A549 (cell line): ENCODE measurements at regions not wholly inside any gene's neighbourhood (a gene's known extent, or its start where the extent isn't known, plus 50 kb on each side); places are given as distances from the start of the nearest gene placed in this dataset.

Experiments used
- ATAC-seq, 2 experiments: fragments of 200-7000 bp in 1 of 2; fragments of >200 bp in 1 of 2; cut with Nextera tagmentation in 1 of 2; cut with Tn5 transposase in 1 of 2; 3 replicates each; pipeline versions ENCODE4 v1.8.0 to v1.9.1; 2018 to 2020; ENCODE audit warnings: mild to moderate bottlenecking in 1 of 2, moderate library complexity in 1 of 2
- CTCF ChIA-PET: fragments of 300-600 bp; sonication (Branson Sonifier 250); formaldehyde crosslinking; extraction: SDS; loops from one replicate; lab custom pipeline; 2021; ENCODE audit warnings: antibody characterized with exemption, inconsistent platforms; lab: Yijun Ruan, JAX
- POLR2A ChIA-PET: fragments of 350-600 bp; formaldehyde crosslinking; extraction: SDS; loops from one replicate; lab custom pipeline; 2021; ENCODE audit warnings: antibody characterized with exemption, inconsistent platforms; lab: Yijun Ruan, JAX
- DNase-seq, 2 experiments: peaks; one replicate each; pipeline versions ENCODE4 v3.0.0 to v3.0.0-alpha.2; 2011 to 2016; ENCODE audit warnings: low read depth in 1 of 2, low spot score in 1 of 2
- FAIRE-seq: peaks from 2 replicates; lab custom pipeline; 2011; peaks lifted over from hg19 to GRCh38; lab: Jason Lieb, UNC
- H3K27ac ChIP-seq, 2 experiments: fragments of >200 bp; sonication (Bioruptor Twin); formaldehyde crosslinking; 3 replicates each; pipeline ENCODE4 v1.5.1; 2016 to 2017
- H3K4me1 ChIP-seq: fragments of >200 bp; sonication (Bioruptor Twin); formaldehyde crosslinking; 3 replicates; pipeline ENCODE4 v1.6.1; 2016
- H3K4me2 ChIP-seq: fragments of >200 bp; sonication (Bioruptor Twin); formaldehyde crosslinking; 3 replicates; pipeline ENCODE4 v1.6.1; 2016
- H3K4me3 ChIP-seq: fragments of >200 bp; sonication (Bioruptor Twin); formaldehyde crosslinking; 3 replicates; pipeline ENCODE4 v1.5.1; 2016
- H3K9me3 ChIP-seq: fragments of >200 bp; sonication (Bioruptor Twin); formaldehyde crosslinking; 3 replicates; pipeline ENCODE4 v1.6.1; 2016
- CHD2 ChIP-seq: fragments of 150-350 bp; IDR thresholded peaks from 2 replicates; pipeline ENCODE4 v1.6.1; 2014; ENCODE audit warnings: low read length; ENCODE audit not compliant: partially characterized antibody
- EHMT2 ChIP-seq: fragments of 200-600 bp; sonication (generic); IDR thresholded peaks from 2 replicates; pipeline ENCODE4 v1.6.1; 2016; ENCODE audit warnings: antibody characterized with exemption, low read depth, mild to moderate bottlenecking, moderate library complexity
- ESRRA ChIP-seq: fragments of 150-350 bp; IDR thresholded peaks from 2 replicates; pipeline ENCODE4 v1.6.1; 2014; ENCODE audit warnings: mild to moderate bottlenecking, low read length, borderline replicate concordance
- FOSB ChIP-seq: fragments of 250-450 bp; sonication (Bioruptor Pico); IDR thresholded peaks from 2 replicates; pipeline ENCODE4 v1.5.0; 2020; ENCODE audit warnings: mild to moderate bottlenecking, moderate library complexity
- FOSL2 ChIP-seq, 2 experiments: fragments of 450-650 bp in 1 of 2; fragments of >200 bp in 1 of 2; sonication (Bioruptor Twin) in 1 of 2; formaldehyde crosslinking; IDR thresholded peaks; 2 replicates each; pipeline versions ENCODE4 v1.5.0 to v1.6.1; 2016 to 2020; ENCODE audit warnings: mild to moderate bottlenecking in 1 of 2, moderate library complexity in 1 of 2
- FOXS1 ChIP-seq: fragments of 250-450 bp; sonication (Bioruptor Pico); IDR thresholded peaks from 2 replicates; pipeline ENCODE4 v1.5.0; 2020; ENCODE audit warnings: mild to moderate bottlenecking, moderate library complexity
- HOXB13 ChIP-seq: fragments of 250-450 bp; sonication (Bioruptor Pico); IDR thresholded peaks from 2 replicates; pipeline ENCODE4 v1.5.0; 2020; ENCODE audit warnings: low read depth, mild to moderate bottlenecking, moderate library complexity
- HOXB5 ChIP-seq: fragments of 250-450 bp; sonication (Bioruptor Pico); IDR thresholded peaks from 2 replicates; pipeline ENCODE4 v1.5.0; 2020; ENCODE audit warnings: mild to moderate bottlenecking, moderate library complexity
- JUN ChIP-seq, 2 experiments: fragments of >200 bp; sonication (Bioruptor Twin); formaldehyde crosslinking; IDR thresholded peaks; 2 replicates in 1 of 2; 3 replicates in 1 of 2; pipeline ENCODE4 v1.6.1; 2016 to 2017
- JUNB ChIP-seq: fragments of >200 bp; sonication (Bioruptor Twin); formaldehyde crosslinking; IDR thresholded peaks from 2 replicates; pipeline ENCODE4 v1.6.1; 2016
- KDM1A ChIP-seq: fragments of 200-600 bp; sonication (generic); IDR thresholded peaks from 2 replicates; pipeline ENCODE4 v1.6.1; 2016; ENCODE audit warnings: low read depth, mild to moderate bottlenecking
- MAFK ChIP-seq: fragments of 450-650 bp; IDR thresholded peaks from 2 replicates; pipeline ENCODE4 v1.6.1; 2014; ENCODE audit not compliant: partially characterized antibody
- MAX ChIP-seq: IDR thresholded peaks from 2 replicates; pipeline ENCODE4 v1.6.1; 2012
- MAZ ChIP-seq: fragments of 150-350 bp; IDR thresholded peaks from 2 replicates; pipeline ENCODE4 v1.6.1; 2014; ENCODE audit warnings: antibody characterized with exemption, low read depth, low read length, borderline replicate concordance
- NFE2L2 ChIP-seq: fragments of 150-350 bp; conservative IDR thresholded peaks from 2 replicates; pipeline ENCODE4 v1.6.1; 2014; ENCODE audit warnings: low read length
- NPAS2 ChIP-seq: fragments of 250-450 bp; sonication (Bioruptor Pico); IDR thresholded peaks from 2 replicates; pipeline ENCODE4 v1.8.0; 2022; ENCODE audit warnings: mild to moderate bottlenecking, moderate library complexity, borderline replicate concordance
- PHF8 ChIP-seq: fragments of 200-600 bp; sonication (generic); IDR thresholded peaks from 2 replicates; pipeline ENCODE4 v1.6.1; 2016; ENCODE audit warnings: low read depth, mild to moderate bottlenecking, antibody characterized with exemption, moderate library complexity, borderline replicate concordance
- RAD21 ChIP-seq, 2 experiments: fragments of >200 bp in 1 of 2; sonication (Bioruptor Twin) in 1 of 2; formaldehyde crosslinking in 1 of 2; IDR thresholded peaks in 1 of 2; conservative IDR thresholded peaks in 1 of 2; 2 replicates in 1 of 2; 3 replicates in 1 of 2; pipeline ENCODE4 v1.6.1; 2012 to 2018; ENCODE audit warnings: inconsistent platforms in 1 of 2
- RNF2 ChIP-seq: fragments of 200-600 bp; sonication (generic); IDR thresholded peaks from 2 replicates; pipeline ENCODE4 v1.6.1; 2016; ENCODE audit warnings: low read depth, mild to moderate bottlenecking, antibody characterized with exemption, moderate library complexity, borderline replicate concordance
- TP53 ChIP-seq: fragments of 250-450 bp; sonication (Bioruptor Pico); IDR thresholded peaks from 2 replicates; pipeline ENCODE4 v1.5.0; 2021; ENCODE audit warnings: mild to moderate bottlenecking, moderate library complexity
- ZC3H11A ChIP-seq: fragments of 450-650 bp; IDR thresholded peaks from 2 replicates; pipeline ENCODE4 v1.6.1; 2014; ENCODE audit warnings: antibody characterized with exemption, mild to moderate bottlenecking
- ZSCAN20 ChIP-seq: fragments of 250-450 bp; sonication (Bioruptor Pico); IDR thresholded peaks from 2 replicates; pipeline ENCODE4 v1.8.0; 2022; ENCODE audit warnings: mild to moderate bottlenecking, moderate library complexity
- WGBS: methylation state at CpG from one replicate; pipeline ENCODE4 v1.1.6; 2017; ENCODE audit errors: missing lambda C conversion rate; 5-methylcytosine and 5-hydroxymethylcytosine counted together
- TF ChIP-seq, protein P1 (sequence below): fragments of >200 bp; sonication (Bioruptor Twin); formaldehyde crosslinking; IDR thresholded peaks from 3 replicates; pipeline ENCODE4 v1.5.1; 2016
- TF ChIP-seq, protein P2 (sequence below): fragments of 150-350 bp; IDR thresholded peaks from 2 replicates; pipeline ENCODE4 v1.6.1; 2014; ENCODE audit warnings: low read depth, mild to moderate bottlenecking, low read length
- TF ChIP-seq, protein P3 (sequence below): fragments of >200 bp; sonication (Bioruptor Twin); formaldehyde crosslinking; IDR thresholded peaks from 2 replicates; pipeline ENCODE4 v1.6.1; 2016

- TF ChIP-seq MAX (no peak), JUN (IDR thresholded peaks at IDR 0.05) (no peak), NPAS2 (no peak)
These were observed 475.3 kb upstream of the AMOT start (continued) for GRCh38 chrX:113315927-113316326.

- ATAC-seq (no peak), DNase-seq (no peak), FAIRE-seq (no peak)
- CTCF ChIA-PET = no interaction called here
- Histone ChIP-seq H3K27ac (no peak overlapping the region), H3K4me1 (no peaks in the 10 kb centered on the region), H3K4me3 (no peak overlapping the region), H3K9me3 (no peaks in the 10 kb centered on the region), H3K4me2 (no peak overlapping the region)
- WGBS = 16% methylated on average over 1 of the region's 1 CpG
- TF ChIP-seq, protein P1, sequence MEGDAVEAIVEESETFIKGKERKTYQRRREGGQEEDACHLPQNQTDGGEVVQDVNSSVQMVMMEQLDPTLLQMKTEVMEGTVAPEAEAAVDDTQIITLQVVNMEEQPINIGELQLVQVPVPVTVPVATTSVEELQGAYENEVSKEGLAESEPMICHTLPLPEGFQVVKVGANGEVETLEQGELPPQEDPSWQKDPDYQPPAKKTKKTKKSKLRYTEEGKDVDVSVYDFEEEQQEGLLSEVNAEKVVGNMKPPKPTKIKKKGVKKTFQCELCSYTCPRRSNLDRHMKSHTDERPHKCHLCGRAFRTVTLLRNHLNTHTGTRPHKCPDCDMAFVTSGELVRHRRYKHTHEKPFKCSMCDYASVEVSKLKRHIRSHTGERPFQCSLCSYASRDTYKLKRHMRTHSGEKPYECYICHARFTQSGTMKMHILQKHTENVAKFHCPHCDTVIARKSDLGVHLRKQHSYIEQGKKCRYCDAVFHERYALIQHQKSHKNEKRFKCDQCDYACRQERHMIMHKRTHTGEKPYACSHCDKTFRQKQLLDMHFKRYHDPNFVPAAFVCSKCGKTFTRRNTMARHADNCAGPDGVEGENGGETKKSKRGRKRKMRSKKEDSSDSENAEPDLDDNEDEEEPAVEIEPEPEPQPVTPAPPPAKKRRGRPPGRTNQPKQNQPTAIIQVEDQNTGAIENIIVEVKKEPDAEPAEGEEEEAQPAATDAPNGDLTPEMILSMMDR = no peak
- no peak for TF ChIP-seq RNF2
- no peak for TF ChIP-seq ZSCAN20 (CRISPR knock-in tag)
- no peak for TF ChIP-seq HOXB5 (CRISPR knock-in tag)
- no peak for TF ChIP-seq ZC3H11A
- TF ChIP-seq, protein P2, sequence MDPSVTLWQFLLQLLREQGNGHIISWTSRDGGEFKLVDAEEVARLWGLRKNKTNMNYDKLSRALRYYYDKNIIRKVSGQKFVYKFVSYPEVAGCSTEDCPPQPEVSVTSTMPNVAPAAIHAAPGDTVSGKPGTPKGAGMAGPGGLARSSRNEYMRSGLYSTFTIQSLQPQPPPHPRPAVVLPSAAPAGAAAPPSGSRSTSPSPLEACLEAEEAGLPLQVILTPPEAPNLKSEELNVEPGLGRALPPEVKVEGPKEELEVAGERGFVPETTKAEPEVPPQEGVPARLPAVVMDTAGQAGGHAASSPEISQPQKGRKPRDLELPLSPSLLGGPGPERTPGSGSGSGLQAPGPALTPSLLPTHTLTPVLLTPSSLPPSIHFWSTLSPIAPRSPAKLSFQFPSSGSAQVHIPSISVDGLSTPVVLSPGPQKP = no peak
- TF ChIP-seq, all 56 proteins: peak for 0
- POLR2A ChIA-PET = no interaction called here
These were observed 464.9 kb upstream of the AMOT start for GRCh38 chrX:113305496-113305895.

DNA sequence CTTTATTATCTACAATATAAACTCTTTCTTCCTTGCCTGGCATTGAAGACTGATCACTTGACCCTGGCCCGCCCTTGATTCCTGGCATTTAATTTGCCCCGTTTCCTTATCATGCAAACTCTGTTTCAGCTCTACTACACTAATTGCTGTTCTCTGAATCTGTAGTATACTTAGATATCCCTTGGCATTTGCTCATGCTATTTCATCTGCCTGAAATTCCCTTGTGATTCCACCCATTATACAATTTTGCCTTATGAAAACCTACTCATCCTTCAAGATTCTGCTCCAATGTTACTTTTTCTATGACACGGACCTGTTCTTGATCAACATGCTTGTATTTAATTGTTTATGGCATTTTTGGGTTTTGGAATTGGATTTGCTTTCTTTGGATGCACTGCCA is 459.9 kb upstream of the AMOT start:
- ChIA-PET CTCF (no interaction called here), POLR2A (no interaction called here)
- TF ChIP-seq HOXB13 (CRISPR knock-in tag) (no peak), JUN (IDR thresholded peaks at IDR 0.05) (no peak), FOSL2 (IDR thresholded peaks at IDR 0.05) (no peak), FOSL2 (CRISPR knock-in tag; IDR thresholded peaks at IDR 0.05) (no peak), PHF8 (no peak), FOSB (CRISPR knock-in tag) (no peak), ZSCAN20 (CRISPR knock-in tag) (no peak), MAFK (no peak), TP53 (CRISPR knock-in tag) (no peak), NFE2L2 (no peak), FOXS1 (CRISPR knock-in tag) (no peak), CHD2 (no peak), KDM1A (no peak), RAD21 (conservative IDR thresholded peaks at IDR 0.05 in 1 of 2, IDR thresholded peaks at IDR 0.05 in 1 of 2) (no peak), ESRRA (no peak), EHMT2 (no peak), JUNB (no peak), MAZ (no peak)
- TF ChIP-seq, protein P3, sequence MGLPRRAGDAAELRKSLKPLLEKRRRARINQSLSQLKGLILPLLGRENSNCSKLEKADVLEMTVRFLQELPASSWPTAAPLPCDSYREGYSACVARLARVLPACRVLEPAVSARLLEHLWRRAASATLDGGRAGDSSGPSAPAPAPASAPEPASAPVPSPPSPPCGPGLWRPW = no peak
- TF ChIP-seq, protein P1 = no peak
- WGBS = 6% methylated on average over 3 of the region's 3 CpGs
- Histone ChIP-seq H3K4me2 (no peak overlapping the region), H3K4me3 (no peak overlapping the region), H3K4me1 (no peaks in the 10 kb centered on the region), H3K27ac (no peak overlapping the region), H3K9me3 (no peaks in the 10 kb centered on the region)
- DNase-seq (no peak), ATAC-seq (no peak), FAIRE-seq (no peak)
